ENCODE measurements at regions not wholly inside any gene's neighbourhood (a gene's known extent, or its start where the extent isn't known, plus 50 kb on each side); places are given as distances from the start of the nearest gene placed in this dataset.

DNA sequence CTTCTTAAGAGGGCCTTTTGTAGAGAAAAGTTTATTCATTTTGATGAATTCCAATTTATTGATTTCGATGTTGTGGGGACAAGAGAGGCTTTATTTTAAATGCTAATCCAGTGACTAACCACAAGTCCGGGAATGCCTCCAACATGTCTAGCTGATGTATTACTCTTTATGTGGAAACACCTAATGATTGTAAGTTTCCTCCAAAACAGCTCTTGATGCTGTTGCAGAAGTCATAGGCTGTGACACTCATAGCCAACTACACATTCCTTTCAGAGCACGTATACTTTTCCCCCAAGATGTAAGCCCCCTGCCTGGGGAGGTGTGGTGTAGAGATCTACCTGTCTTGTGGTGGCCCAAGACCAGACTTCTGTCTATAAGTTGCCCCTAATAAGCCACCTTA, 61.3 kb upstream of the RNF24 start:
- TF ChIP-seq, protein P1, sequence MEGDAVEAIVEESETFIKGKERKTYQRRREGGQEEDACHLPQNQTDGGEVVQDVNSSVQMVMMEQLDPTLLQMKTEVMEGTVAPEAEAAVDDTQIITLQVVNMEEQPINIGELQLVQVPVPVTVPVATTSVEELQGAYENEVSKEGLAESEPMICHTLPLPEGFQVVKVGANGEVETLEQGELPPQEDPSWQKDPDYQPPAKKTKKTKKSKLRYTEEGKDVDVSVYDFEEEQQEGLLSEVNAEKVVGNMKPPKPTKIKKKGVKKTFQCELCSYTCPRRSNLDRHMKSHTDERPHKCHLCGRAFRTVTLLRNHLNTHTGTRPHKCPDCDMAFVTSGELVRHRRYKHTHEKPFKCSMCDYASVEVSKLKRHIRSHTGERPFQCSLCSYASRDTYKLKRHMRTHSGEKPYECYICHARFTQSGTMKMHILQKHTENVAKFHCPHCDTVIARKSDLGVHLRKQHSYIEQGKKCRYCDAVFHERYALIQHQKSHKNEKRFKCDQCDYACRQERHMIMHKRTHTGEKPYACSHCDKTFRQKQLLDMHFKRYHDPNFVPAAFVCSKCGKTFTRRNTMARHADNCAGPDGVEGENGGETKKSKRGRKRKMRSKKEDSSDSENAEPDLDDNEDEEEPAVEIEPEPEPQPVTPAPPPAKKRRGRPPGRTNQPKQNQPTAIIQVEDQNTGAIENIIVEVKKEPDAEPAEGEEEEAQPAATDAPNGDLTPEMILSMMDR (IDR thresholded peaks at IDR 0.05) = no peak
- TF ChIP-seq EZH2 (IDR thresholded peaks at IDR 0.05) (no peak), EZH2phosphoT487 (IDR thresholded peaks at IDR 0.05) (no peak)

Measured in neural progenitor cell (in vitro differentiated cells).